ENCODE measurements at regions not wholly inside any gene's neighbourhood (a gene's known extent, or its start where the extent isn't known, plus 50 kb on each side); places are given as distances from the start of the nearest gene placed in this dataset.

GRCh38 chr5:21221616-21222015, 1233.6 kb upstream of the CDH18 start (continued):
- TF ChIP-seq ZNF746 (CRISPR knock-in tag; IDR thresholded peaks at IDR 0.05): no peak

- no peak overlapping the region for H3K4me3 ChIP-seq (replicated peaks in 1 of 3; ENCODE audit: insufficient read depth in 1 of 3, low read depth in 2 of 3, low read length in 3 of 3)
- TF ChIP-seq ZNF101 (CRISPR knock-in tag; IDR thresholded peaks at IDR 0.05; ENCODE audit: borderline replicate concordance, low read depth): no peak
- TF ChIP-seq ZNF788 (CRISPR knock-in tag; IDR thresholded peaks at IDR 0.05; ENCODE audit: borderline replicate concordance): no peak
- no peak for TF ChIP-seq ZNF235 (CRISPR knock-in tag; IDR thresholded peaks at IDR 0.05; ENCODE audit: borderline replicate concordance)
- no peak for TF ChIP-seq NFIB (CRISPR knock-in tag; IDR thresholded peaks at IDR 0.05; ENCODE audit: borderline replicate concordance)
- TF ChIP-seq SRSF4 (IDR thresholded peaks at IDR 0.05; ENCODE audit: low read depth, low read length, poor library complexity, severe bottlenecking): no peak
- DNase-seq (ENCODE audit: low spot score) (no peak), FAIRE-seq (no peak), ATAC-seq (no peak)
- intact Hi-C loops (cut with micrococcal nuclease; ENCODE audit: unreplicated experiment): loop anchor here (5.0 kb wide), 1 partner anchor 1642 kb away; no protein-coding TSS in a partner anchor
- 6% methylated on average over 2 of the region's 2 CpGs for WGBS (ENCODE audit: low lambda C conversion rate)
- no peak overlapping the region for H3K27ac ChIP-seq (ENCODE audit: extremely low read length, insufficient read depth, low read length)
- no peaks in the 10 kb centered on the region for H3K9me3 ChIP-seq (ENCODE audit: low read length)
- no TSS peak for BruUV-seq (replicated peaks)
- CTCF ChIA-PET (ENCODE audit: low intra/inter-chr PET ratio, low total read pairs): no interaction called here
- no peaks in the 10 kb centered on the region for H3K36me3 ChIP-seq (replicated peaks in 1 of 2; ENCODE audit: control insufficient read depth in 1 of 2, insufficient read depth in 2 of 2, low read length in 2 of 2)
- in situ Hi-C loops (cut with HindIII; ENCODE audit: extremely low pct_ligation_motif_present, low pct_unique_long_range_greater_than_20kb): no loop called here
- no peak overlapping the region for H2AFZ ChIP-seq (ENCODE audit: low read length)
- POLR2A ChIA-PET: no interaction called here
- no peak overlapping the region for H3K4me2 ChIP-seq (ENCODE audit: low read depth, low read length)
- H4K20me1 ChIP-seq (ENCODE audit: insufficient read depth, low read length): no peaks in the 10 kb centered on the region
- no peaks in the 10 kb centered on the region for H3K79me2 ChIP-seq (ENCODE audit: insufficient read depth, low read length)
- no peaks in the 10 kb centered on the region for H3K4me1 ChIP-seq (ENCODE audit: insufficient read depth, low read length)
- H3K9ac ChIP-seq (ENCODE audit: insufficient read depth, low read depth, low read length): no peak overlapping the region
- no peaks in the 10 kb centered on the region for H3K27me3 ChIP-seq (ENCODE audit: control insufficient read depth in 1 of 2, insufficient read depth in 2 of 2, low read length in 2 of 2)
These were observed 1232.0 kb upstream of the CDH18 start for GRCh38 chr5:21219966-21220365.

DNA sequence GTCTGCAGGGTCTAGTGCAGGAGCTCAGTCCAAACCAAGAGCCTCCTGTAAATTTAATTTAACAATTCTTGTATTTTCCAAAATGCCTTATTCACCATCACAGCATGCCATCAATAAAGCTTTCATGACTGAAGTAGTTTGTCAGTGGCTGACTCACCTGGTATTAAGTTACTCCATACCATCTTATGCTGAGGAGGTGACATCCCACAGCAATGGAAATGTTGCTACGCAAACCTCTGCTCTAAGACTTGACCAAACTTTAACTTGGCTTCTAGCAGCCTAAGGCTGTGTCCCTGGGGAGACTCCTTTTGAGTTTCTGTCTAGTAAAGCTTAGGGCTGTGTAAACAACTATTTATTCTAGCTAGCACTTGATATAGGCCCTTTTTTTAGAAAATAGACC, 1231.3 kb upstream of the CDH18 start:
- Histone ChIP-seq H3K9ac (ENCODE audit: insufficient read depth, low read depth, low read length) (no peak overlapping the region), H4K20me1 (ENCODE audit: insufficient read depth, low read length) (no peaks in the 10 kb centered on the region), H3K9me3 (ENCODE audit: low read length) (no peaks in the 10 kb centered on the region), H3K27ac (ENCODE audit: extremely low read length, insufficient read depth, low read length) (no peak overlapping the region), H3K27me3 (ENCODE audit: control insufficient read depth in 1 of 2, insufficient read depth in 2 of 2, low read length in 2 of 2) (no peaks in the 10 kb centered on the region), H3K36me3 (replicated peaks in 1 of 2; ENCODE audit: control insufficient read depth in 1 of 2, insufficient read depth in 2 of 2, low read length in 2 of 2) (no peaks in the 10 kb centered on the region), H3K4me2 (ENCODE audit: low read depth, low read length) (no peak overlapping the region), H3K4me1 (ENCODE audit: insufficient read depth, low read length) (no peaks in the 10 kb centered on the region), H3K4me3 (replicated peaks in 1 of 3; ENCODE audit: insufficient read depth in 1 of 3, low read depth in 2 of 3, low read length in 3 of 3) (no peak overlapping the region), H3K79me2 (ENCODE audit: insufficient read depth, low read length) (no peaks in the 10 kb centered on the region), H2AFZ (ENCODE audit: low read length) (no peak overlapping the region)
- in situ Hi-C loops (cut with HindIII; ENCODE audit: extremely low pct_ligation_motif_present, low pct_unique_long_range_greater_than_20kb): no loop called here
- POLR2A ChIA-PET: no interaction called here
- DNase-seq (ENCODE audit: low spot score) (no peak), FAIRE-seq (no peak), ATAC-seq (no peak)
- CTCF ChIA-PET (ENCODE audit: low intra/inter-chr PET ratio, low total read pairs): no interaction called here
- WGBS (ENCODE audit: low lambda C conversion rate): 75% methylated on average over 1 of the region's 1 CpG
- no TSS peak for BruUV-seq (replicated peaks)
- intact Hi-C loops (cut with micrococcal nuclease; ENCODE audit: unreplicated experiment): no loop called here
- TF ChIP-seq CENPX (CRISPR knock-in tag; IDR thresholded peaks at IDR 0.05) (no peak), NFE2L1 (CRISPR knock-in tag; IDR thresholded peaks at IDR 0.05; ENCODE audit: borderline replicate concordance) (no peak), KDM5A (IDR thresholded peaks at IDR 0.05; ENCODE audit: borderline replicate concordance, low read length) (no peak)
- TF ChIP-seq, protein P1, sequence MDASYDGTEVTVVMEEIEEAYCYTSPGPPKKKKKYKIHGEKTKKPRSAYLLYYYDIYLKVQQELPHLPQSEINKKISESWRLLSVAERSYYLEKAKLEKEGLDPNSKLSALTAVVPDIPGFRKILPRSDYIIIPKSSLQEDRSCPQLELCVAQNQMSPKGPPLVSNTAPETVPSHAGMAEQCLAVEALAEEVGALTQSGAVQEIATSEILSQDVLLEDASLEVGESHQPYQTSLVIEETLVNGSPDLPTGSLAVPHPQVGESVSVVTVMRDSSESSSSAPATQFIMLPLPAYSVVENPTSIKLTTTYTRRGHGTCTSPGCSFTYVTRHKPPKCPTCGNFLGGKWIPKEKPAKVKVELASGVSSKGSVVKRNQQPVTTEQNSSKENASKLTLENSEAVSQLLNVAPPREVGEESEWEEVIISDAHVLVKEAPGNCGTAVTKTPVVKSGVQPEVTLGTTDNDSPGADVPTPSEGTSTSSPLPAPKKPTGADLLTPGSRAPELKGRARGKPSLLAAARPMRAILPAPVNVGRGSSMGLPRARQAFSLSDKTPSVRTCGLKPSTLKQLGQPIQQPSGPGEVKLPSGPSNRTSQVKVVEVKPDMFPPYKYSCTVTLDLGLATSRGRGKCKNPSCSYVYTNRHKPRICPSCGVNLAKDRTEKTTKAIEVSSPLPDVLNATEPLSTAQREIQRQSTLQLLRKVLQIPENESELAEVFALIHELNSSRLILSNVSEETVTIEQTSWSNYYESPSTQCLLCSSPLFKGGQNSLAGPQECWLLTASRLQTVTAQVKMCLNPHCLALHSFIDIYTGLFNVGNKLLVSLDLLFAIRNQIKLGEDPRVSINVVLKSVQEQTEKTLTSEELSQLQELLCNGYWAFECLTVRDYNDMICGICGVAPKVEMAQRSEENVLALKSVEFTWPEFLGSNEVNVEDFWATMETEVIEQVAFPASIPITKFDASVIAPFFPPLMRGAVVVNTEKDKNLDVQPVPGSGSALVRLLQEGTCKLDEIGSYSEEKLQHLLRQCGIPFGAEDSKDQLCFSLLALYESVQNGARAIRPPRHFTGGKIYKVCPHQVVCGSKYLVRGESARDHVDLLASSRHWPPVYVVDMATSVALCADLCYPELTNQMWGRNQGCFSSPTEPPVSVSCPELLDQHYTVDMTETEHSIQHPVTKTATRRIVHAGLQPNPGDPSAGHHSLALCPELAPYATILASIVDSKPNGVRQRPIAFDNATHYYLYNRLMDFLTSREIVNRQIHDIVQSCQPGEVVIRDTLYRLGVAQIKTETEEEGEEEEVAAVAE (CRISPR knock-in tag; IDR thresholded peaks at IDR 0.05; ENCODE audit: borderline replicate concordance): no peak
